GM21576 (cell line): ENCODE measurements at regions not wholly inside any gene's neighbourhood (a gene's known extent, or its start where the extent isn't known, plus 50 kb on each side); places are given as distances from the start of the nearest gene placed in this dataset.
"Not testable (repeated sequence)": the region's sequence is repeated elsewhere in the genome, so short reads cannot be mapped to it uniquely, and the experiment has no call there.

ENCODE experiments used
- ATAC-seq: cut with Tn5 transposase; IDR thresholded peaks from one replicate; pipeline ENCODE4 v1.9.1; 2021; ENCODE audit warnings: mild to moderate bottlenecking, moderate library complexity; ENCODE audit not compliant: unreplicated experiment

DNA sequence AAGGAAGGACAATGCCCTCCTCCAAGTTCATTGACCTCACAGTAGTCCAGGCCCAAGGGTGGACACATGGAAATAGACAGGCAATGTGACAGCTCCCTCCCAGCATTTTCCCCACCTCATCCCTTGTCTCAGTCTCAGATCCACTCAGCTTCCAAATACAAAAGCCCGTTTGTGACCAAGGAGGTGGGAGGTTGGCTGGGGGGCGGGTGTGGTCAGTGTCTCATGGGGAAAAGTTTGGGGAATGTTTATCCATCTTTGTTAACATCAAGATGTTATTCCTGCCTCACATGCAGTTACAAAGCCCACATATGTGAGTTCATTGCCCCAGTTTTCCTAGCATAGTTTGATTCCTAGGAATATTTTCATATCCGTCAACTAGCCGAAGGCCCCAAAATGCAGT lies 338.5 kb upstream of the PPP2R3A start:
- no peak for ATAC-seq

DNA sequence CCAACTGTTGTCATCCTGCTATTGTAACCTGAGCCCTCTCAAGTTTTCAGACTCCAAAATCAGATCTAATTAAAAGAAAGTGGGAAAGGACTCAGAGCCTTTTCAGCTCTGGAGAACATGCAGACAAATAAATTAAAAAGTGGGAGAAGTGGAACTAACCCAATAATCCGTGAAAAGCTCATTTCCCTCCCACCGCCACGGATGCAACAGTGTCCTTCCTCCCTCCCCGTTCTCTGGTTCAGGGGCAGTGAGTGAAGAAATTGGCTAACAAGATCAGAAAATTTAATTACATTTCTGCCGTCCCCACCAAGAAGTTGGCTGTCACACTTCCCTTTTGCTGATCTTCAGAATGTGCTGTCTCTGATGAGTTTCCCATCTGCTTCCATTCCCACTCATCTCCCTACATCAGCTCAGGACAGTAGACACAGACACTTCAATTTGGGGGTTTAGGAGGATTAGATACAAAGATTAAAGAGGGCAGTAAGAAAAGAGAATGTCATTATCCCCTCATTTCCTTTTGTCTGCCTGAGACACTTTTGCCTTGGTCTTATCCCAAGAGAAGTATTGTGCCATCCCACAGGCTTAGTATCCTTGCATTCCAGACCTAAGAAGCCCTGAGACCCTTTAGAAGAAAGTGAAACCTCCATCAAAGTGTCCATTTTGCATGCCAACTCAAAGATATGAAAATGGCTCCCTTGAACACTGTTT lies 335.7 kb upstream of the PPP2R3A start:
- no peak for ATAC-seq

DNA sequence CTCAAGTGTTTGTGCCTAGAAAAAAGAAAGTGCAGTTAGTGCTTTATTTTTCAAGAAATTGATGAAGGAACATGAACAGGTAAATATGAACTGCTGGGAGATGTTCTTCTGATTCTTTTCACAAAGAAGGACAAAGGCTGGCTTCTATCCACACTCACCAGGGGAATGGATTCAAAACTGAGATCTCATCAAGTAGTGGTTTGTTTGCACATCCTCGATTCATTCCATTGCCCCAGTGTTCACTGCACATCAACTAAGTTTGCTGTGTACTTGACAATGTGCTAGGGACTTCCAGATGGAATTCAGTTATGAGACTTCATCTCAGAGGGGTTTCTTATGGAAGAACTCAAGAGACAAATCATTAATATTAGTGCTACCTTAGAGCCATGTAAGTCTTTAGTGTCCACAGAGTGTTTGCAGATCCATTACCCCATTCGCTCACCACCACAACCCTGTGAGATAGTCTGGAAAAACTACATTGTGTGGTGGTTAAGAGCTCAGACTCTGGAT lies 332.9 kb upstream of the PPP2R3A start:
- no peak for ATAC-seq

DNA sequence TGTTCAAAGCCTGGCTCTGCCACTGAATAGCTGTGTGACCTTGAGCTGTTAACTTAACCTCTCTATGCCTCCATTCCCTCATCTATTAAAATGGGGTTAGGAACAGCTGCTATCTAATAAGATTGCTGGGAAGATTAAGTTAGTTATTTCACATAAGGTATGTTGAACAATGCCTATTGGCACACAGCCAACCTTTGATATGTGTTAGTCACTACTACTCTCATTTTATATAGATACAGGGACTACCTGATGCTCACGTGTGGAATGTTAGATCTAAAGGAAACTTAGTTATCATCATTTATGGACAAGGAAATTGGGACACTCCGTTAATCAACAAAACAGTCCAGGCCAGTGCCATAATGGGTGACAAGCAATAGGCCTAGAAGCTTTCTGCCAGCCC lies 332.4 kb upstream of the PPP2R3A start:
- no peak for ATAC-seq

DNA sequence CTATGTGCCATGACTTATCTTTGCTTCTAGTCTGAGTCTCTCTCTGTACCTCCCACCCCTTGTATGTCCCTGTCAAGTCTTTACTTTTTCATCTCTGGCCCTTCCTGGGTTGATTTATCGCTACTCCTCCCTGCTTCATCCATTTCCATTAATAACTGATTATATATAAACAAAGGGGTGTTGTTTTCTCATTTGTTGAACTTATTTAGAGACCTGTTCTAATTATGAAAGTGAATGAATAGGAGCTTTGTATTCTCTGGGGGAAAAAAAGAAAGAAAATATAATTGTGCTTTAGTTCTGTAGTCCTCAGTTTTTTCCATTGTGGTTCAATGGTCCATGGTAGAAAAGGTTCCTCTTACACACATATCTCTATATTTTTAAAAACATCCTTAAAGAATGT lies 328.9 kb upstream of the PPP2R3A start:
- no peak for ATAC-seq

DNA sequence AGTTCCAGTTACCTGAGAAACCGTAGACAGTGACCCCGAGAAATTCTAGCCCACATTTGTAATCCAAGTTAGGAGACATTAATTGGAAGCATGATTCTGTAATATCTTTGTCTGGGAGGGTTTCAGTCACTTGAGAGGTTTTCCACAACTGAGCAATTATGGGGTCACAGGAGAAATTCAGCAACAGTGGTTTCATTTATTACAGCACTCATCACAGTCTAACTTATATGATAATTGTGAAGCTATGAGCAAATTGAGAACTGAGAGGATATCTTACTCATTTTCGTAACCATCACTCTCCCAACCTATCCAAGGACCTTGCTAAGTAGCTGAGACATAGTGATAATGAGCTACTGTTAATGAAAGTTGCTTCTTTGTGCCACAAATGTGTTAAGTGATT lies 328.5 kb upstream of the PPP2R3A start:
- ATAC-seq, result no peak

DNA sequence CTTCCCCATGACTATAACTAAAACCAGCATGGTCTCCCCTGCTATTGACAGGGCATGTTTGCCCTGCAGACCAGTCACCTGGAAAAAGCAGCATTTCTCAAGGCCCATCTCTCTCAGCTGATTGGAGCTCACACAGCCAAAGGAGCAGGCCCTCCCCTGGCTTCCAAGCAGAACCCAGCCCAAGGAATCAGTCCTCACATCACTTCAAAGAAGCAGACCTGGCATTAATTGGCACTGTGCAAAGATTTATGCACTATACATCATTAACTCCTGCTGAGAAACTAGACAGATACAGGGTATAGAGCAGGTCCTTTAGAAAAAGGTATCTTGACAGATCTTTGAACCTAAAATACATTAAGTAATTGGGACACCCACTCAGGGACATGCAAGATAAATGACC lies 323.8 kb upstream of the PPP2R3A start:
- ATAC-seq, result no peak

DNA sequence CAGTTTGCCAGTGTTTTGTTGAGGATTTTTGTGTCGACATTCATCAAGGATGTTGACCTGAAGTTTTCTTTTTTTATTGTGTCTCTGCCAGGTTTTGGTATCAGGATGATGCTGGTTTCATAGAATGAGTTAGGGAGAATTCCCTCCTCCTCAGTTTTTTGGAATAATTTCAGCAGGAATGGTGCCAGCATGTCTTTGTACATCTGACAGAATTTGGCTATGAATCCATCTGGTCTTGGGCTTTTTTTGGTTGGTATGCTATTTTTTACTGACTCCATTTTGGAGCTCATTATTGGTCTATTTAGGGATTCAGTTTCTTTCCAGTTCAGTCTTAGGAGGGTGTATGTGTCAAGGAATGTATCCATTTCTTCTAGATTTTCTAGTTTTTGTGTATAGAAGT lies 320.0 kb upstream of the PPP2R3A start:
- ATAC-seq, result no peak

DNA sequence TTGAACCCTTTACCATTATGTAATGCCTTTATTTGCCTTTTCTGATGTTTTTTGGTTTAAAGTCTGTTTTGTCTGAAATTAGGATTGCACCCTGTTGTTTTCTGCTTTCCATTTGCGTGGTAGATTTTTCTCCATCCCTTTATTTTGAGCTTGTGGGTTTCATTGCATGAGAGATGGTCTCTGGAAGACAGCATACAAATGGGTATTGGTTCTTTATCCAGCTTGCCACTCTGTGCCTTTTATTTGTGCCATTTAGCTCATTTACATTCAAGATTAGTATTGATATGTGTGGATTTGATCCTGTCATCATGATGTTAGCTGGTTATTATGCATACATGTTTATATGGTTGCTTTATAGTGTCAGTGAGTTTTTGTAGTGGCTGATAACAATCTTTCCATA lies 318.7 kb upstream of the PPP2R3A start:
- no peak for ATAC-seq

DNA sequence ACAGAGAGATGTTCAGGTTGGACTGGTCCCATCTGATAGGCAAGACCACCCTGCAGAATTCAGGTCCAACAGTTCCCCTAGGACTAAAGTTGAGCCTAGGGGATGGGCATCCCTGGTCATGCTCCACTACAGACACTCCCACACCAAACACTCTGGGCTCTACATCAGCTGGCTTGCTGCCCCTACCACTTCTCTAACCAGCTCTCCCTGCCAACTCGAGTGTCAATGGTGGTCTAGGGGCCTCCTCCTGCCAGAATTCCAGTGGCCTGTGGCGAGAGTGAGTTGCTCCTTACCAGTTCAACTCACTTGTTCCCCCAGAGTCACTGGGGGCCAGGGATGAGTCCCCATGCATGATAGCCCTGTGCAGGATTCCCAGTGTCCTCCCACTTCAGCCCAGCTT lies 316.2 kb upstream of the PPP2R3A start:
- no peak for ATAC-seq

DNA sequence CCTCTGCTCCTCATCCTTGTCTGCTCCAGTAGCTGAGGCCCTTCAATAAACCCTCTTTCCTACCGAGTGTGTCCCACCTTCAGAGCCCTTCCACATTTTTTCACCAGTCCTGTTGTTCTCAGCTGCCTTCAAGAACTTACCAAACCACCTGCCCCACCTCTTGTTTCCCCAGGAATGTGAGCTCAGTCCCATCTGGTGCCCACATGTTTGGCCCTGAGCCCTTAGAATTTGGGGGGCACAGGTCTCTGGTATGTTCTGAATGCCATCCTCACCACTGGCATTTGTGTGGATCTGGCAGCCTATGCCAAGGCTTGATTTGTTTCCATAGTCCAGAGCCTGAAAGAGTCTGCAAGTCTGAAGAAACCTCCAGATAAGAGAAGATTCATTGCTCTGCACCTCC lies 315.2 kb upstream of the PPP2R3A start:
- ATAC-seq, result no peak

DNA sequence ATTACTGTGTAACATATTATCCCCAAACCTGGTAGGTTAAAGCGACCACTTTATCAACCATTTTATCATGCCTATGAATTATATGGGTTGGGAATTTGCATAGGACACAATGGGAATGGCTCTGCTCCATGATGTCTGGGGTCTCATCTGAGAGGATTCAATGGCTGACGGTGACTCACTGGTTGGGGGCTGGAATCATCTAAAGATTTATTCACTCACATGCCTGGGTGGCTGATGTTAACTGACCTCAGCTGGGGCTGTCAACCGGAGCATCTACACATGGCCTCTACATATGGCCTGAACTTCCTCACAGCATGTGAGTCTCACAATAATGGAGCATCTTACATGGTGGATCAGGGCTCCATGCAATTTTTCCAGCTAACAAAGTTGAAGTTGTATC lies 313.1 kb upstream of the PPP2R3A start:
- no peak for ATAC-seq

DNA sequence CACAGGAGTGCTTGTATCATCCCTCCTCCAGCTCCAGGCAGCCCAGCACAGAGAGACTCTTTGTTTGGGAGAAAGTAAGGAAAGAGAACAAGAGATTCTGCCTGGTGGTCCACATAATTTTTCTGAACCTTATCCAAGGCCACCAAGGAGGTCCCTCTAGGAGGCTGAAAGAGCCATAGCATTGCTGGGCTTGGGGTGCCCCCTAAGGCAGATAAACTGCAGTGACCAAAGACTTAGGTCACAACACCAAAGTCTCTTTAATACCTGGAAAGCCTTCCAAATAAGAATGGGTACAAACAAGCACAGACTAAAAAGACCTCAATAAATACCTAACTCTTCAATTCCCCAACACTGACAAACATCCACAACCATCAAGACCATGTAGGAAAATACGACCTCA lies 310.2 kb upstream of the PPP2R3A start:
- ATAC-seq, result no peak

DNA sequence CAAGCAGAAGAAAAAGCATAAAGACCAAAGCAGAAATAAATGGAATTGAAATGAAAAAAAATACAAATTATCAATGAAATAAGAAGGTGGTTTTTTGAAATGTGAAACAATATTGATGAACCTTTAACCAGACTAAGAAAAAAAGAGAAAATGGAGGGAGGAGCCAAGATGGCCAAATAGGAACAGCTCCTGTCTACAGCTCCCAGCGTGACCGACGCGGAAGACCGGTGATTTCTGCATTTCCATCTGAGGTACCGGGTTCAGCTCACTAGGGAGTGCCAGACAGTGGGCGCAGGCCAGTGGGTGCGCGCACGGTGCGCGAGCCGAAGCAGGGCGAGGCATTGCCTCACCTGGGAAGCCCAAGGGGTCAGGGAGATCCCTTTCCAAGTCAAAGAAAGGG lies 307.1 kb upstream of the PPP2R3A start:
- ATAC-seq, result not testable (repeated sequence)

DNA sequence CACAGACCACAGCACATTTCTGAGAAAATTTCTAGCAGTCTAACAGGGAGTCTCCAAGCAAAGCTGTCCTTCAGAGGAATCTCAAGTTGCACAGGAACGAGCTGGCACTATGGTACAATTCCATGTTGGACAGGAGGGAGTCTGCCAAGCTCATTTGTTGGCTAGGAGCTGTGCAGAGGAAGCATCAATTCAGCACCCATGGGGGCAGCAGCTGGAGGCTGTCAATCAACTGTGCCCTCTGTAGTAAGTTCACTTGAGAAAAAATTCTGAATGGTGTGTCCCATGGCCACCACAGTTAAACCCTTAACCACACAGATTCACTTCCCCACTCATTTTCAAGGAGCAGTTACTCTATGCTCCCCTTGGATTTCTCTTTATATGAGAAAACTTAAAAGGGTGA lies 298.5 kb upstream of the PPP2R3A start:
- no peak for ATAC-seq

DNA sequence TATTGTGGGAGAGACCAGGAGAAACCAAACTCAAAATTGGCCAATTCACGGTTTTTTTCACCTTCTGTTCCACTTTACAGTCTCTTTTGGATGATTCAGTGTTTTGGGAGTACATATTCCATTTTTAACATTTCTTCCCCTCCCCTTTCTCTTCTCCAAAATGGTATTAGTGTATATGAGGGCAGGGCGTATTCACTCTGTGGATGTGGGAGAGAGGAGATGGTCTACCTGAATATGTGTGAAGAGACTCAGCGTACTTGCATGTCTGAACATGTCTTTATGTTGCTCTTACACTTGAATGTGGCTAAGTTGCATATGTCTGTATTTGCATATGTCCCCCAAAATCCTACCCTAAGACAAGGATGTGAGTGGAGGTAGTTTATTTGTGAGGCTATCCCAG lies 291.0 kb upstream of the PPP2R3A start:
- ATAC-seq, result no peak

DNA sequence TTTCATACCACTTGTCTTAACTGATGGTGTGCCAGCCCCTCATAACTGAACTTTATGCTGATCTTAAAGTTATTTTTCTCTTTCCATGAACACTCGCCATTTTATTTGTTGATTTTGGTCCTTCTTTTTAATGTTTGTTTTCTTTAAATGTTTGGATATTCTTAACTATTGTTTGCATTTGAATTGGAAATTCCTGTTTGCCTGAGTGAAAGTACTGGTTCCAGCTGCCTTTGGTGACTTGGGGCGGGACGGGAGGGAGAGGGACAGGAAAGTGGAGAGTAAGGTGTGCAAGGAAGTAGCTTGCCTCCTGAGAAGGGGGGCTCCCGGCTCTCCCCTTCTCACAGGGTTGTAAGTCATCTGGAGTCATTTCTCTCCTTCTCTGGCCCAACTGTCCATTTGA lies 287.1 kb upstream of the PPP2R3A start:
- no peak for ATAC-seq

DNA sequence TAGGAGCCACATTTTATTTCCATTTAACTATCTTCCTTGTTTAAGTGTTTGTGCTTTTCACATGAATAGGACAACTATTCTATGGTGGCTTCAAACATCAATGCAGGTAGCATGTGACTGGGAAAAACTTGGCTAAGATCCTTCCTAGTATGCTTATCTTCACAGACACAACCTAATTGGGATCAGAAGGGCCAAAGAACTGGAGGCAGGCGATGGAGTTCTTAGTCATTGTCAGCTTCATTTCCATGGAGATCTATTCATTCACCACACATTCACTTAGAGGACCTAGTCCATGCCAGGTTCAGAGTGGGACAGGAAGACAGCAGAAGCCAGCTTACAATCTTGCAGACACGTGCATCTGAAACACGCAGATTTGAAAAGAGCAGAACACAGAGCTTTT lies 277.5 kb upstream of the PPP2R3A start:
- ATAC-seq, result no peak

DNA sequence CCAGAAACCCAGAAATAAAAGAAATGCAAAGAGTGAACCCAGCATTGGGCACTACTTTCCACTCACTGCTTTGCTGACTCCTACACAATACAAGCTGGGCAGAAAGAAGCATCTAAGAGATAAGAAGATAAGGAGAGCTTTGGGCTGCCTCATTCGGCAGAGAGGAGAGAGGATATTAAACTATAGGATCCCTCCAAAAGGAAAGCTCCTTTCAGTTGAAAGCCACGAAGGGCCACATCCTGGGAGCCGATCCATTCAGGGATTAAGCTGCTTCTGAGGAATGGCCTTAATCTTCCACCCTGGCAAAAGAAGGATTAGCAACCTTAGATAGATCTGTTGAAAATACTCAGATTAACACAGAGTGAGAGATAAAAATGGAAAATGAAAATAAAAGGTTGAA lies 274.9 kb upstream of the PPP2R3A start:
- no peak for ATAC-seq

DNA sequence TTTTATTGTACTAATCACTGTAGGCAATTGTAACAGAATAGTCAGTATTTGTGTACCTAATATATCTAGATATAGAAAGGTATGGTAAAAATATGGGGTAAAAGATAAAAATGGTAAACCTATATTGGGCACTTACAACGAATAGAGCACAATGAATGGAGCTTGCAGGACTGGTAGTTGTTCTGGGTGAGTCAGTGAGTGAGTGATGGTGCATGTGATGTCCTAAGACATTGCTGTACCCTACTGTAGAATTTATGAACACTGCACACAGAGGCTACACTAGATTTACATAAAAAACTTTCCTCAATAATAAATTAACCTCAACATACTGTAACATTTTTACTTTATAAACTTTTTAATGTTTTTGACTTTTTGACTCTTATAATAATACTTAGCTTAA lies 274.3 kb upstream of the PPP2R3A start:
- ATAC-seq, result no peak

DNA sequence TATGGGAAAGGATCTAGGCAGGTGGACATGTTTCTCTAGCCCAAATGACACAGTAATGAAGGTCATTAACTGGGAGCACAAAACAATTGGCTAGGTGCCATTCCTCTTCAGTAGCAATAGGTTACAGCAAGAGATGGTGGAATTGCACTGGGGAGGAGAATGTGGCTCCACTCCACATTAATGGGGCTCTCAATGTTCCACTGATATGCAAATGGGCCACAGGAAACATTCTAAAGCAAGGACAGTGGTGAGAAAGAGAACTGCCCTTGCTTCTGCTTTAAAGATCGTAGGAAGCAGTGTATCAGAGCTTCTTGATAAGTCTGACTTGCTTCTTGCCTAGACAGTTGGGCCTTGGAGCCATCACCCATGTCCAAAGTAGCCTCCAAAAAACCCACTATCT lies 271.4 kb upstream of the PPP2R3A start:
- no peak for ATAC-seq

DNA sequence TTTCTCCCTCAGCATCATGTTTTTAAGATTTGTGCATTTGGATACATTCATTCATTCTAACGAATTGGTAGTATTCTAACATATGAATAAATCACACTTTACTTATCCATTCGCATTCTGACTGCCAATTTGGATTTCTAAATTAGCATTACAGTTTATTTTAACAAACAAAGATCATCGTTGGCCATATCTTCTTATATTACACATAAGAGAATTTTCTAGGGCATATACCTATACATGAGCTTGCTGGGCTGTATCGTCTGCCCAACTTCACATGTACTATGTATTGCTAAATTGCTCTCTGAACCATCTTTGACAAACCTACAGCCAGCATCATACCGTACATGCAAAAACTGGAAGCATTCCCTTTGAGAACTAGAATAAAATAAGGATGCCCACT lies 265.8 kb upstream of the PPP2R3A start:
- no peak for ATAC-seq

DNA sequence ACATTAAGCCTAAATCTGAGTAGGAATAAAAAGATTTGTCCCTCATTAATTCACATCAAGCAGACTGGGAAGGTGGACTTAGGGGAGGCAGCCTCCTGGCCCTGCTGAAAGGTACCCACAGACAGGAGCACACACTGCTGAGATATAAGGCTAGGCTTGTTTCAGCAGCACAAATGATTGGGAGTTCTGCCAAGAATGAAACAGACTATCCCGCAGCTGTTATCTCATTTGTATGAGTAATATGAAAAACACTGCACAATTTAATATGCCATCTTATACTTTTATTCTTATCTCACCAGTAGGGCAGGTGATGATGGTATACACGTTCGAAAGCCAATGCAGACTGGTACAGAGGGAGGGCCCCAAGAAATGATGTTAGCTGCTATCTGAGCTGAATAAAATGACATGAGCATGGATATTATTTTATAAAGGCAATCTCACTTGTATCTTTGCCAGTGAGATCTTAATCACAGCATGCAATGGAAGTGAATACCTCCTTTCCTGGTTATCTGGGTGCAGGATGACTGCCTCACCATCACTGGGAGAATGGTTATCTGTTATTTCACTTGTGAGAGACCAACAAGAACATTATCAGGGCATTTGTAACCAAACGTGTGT lies 258.7 kb upstream of the PPP2R3A start:
- no peak for ATAC-seq
